Activated CD8-positive, alpha-beta memory T cell treated with anti-CD3 and anti-CD28 coated beads, Interleukin-2, amount 50 U/mL, for 24 hours (primary cell): ENCODE measurements at regions not wholly inside any gene's neighbourhood (a gene's known extent, or its start where the extent isn't known, plus 50 kb on each side); places are given as distances from the start of the nearest gene placed in this dataset.
A peak's percentile ranks its signal among the peaks of the same experiment; 100 is the strongest.
"Not testable (repeated sequence)": the region's sequence is repeated elsewhere in the genome, so short reads cannot be mapped to it uniquely, and the experiment has no call there.

Experiments used
- DNase-seq: peaks from one replicate; pipeline ENCODE4 v3.0.0-alpha.2; 2020; ENCODE audit errors: extremely low read depth

DNA sequence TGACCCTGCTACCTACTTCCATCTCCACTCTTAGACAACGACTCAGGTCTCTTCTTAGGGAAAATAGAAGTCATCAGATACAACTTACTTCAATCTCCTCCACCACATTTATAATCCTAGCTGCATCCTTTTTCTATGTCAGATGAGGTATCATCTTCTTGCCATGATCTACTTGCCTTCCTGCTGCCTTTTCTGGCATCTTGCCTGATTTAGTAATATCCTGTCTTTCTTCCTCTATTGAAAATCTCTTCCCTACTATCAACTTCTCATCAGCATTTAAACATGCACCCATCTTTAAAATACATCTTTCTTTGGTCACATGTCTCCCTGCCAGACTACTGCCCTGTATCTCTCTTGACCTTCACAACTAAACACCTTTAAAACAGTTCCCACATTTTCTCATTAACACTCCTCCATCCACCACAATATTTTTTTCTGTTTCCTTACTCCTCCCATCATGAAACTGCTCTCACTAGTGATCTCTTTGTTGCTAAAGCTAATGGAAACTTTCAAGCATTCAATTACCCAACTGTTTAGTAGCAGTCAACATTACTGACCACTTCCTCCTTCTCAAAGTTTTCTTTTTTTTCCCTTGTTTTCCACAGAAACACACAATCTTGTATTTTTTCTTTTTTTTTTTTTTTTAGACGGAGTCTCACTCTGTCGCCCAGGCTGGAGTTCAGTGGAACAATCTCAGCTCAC, 100.8 kb upstream of the CXorf66 start:
- DNase-seq = no peak

GRCh38 chrX:140064993-140065392, 99.7 kb upstream of the CXorf66 start:
- DNase-seq = no peak

GRCh38 chrX:140057001-140057411, 91.7 kb upstream of the CXorf66 start:
- DNase-seq = peak; percentile 24

GRCh38 chrX:140053846-140054245, 88.5 kb upstream of the CXorf66 start:
- no peak for DNase-seq

GRCh38 chrX:140050906-140051305, 85.6 kb upstream of the CXorf66 start:
- no peak for DNase-seq

DNA sequence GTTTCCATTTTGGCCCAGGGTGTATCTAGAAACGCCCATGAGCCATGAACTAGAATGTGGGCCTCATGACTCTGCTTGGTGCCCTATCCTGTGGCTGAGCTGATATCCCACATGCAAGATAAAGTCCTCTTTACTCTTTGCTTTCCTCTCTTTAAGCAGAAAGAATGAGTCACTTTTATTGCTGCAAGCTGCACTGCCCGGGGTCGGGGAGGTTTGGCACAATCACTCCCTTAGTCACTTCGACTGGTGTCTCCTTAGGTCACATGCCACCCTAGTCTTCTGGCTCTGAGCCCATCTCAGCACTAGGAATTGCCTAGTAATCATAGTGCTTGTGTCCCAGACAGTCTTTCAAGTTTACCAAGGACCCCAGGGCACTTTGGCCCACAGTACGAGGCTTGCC, 75.1 kb upstream of the CXorf66 start:
- DNase-seq = no peak

DNA sequence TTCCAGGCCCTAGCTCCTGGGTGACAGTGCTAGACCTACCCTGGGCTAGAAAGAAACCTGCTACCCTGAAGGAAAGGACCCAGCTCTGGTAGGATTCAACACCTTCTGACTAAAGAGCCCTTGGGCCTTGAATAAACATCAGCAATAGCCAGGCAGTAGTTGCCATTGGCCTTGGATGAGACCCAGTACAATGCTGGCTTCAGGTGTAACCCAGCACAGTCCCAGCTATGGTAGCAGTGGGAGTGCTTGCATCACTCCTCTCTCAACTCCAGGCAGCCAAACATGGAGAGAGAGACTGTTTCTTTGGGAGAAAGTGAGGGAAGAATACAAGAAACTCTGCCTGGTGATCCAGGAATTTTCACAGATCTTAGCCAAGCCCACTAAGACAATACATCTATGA, 73.5 kb upstream of the CXorf66 start:
- DNase-seq = no peak

DNA sequence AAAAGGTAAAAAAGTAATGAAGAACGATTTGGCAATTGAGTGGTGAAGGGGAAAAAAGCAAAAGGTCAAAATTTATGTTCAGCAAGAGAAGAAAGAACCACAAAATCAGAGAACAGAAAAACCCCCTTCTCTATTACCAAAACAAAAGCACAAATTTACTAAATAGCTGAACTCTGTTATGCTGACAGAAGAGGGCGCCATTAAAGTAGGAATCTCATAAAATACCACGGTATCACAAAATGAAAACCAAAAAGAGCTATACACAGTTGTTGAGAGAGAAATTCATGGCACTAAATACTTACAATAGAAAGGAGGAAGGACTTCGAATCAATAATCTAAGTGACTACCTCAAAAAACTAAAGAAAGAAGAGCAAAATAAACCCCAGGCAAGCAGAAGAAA, 69.6 kb upstream of the CXorf66 start:
- no peak for DNase-seq

- DNase-seq = no peak
Measured at GRCh38 chrX:140022482-140022881, 57.2 kb upstream of the CXorf66 start.

- not testable (repeated sequence) for DNase-seq
Measured at GRCh38 chrX:140019134-140019533, 53.8 kb upstream of the CXorf66 start.
